ENCODE measurements at regions not wholly inside any gene's neighbourhood (a gene's known extent, or its start where the extent isn't known, plus 50 kb on each side); places are given as distances from the start of the nearest gene placed in this dataset.

GRCh38 chr1:56414728-56415224 is 164.6 kb downstream of the PLPP3 start:
- TF ChIP-seq POLR2AphosphoS5 (IDR thresholded peaks at IDR 0.05) (peak; percentile 67), CTCF (IDR thresholded peaks at IDR 0.05) (no peak)
- Histone ChIP-seq H3K27ac (no peak overlapping the region), H3K4me1 (replicated peaks) (peaks cover 2% of the 10 kb centered on the region), H3K9me3 (no peaks in the 10 kb centered on the region), H3K4me3 (no peak overlapping the region), H3K27me3 (replicated peaks; ENCODE audit: insufficient read depth) (no peaks in the 10 kb centered on the region), H3K36me3 (no peaks in the 10 kb centered on the region)
- WGBS, result 39% methylated on average over 9 of the region's 9 CpGs
- peak; percentile 67 for DNase-seq (ENCODE audit: low spot score)
- intact Hi-C loops (cut with DNase I), result no loop called here

GRCh38 chr1:56413671-56414199 is 165.6 kb downstream of the PLPP3 start:
- H3K36me3 ChIP-seq, result no peaks in the 10 kb centered on the region
- WGBS, result 86% methylated on average over 7 of the region's 7 CpGs
- no peaks in the 10 kb centered on the region for H3K9me3 ChIP-seq
- DNase-seq (ENCODE audit: low spot score), result no peak
- H3K27me3 ChIP-seq (replicated peaks; ENCODE audit: insufficient read depth), result no peaks in the 10 kb centered on the region
- H3K4me3 ChIP-seq, result no peak overlapping the region
- peaks cover 2% of the 10 kb centered on the region for H3K4me1 ChIP-seq (replicated peaks)
- no peak overlapping the region for H3K27ac ChIP-seq
- no peak for TF ChIP-seq POLR2A (IDR thresholded peaks at IDR 0.05)
- no peak for TF ChIP-seq CTCF (IDR thresholded peaks at IDR 0.05)
- TF ChIP-seq POLR2AphosphoS5 (IDR thresholded peaks at IDR 0.05), result no peak
- intact Hi-C loops (cut with DNase I), result no loop called here

GRCh38 chr1:56411484-56412180 is 167.7 kb downstream of the PLPP3 start:
- no peak for DNase-seq (ENCODE audit: low spot score)
- H3K9me3 ChIP-seq, result no peaks in the 10 kb centered on the region
- no peak overlapping the region for H3K4me3 ChIP-seq
- WGBS, result 76% methylated on average over 13 of the region's 13 CpGs
- no peak overlapping the region for H3K27ac ChIP-seq
- peaks cover 2% of the 10 kb centered on the region for H3K4me1 ChIP-seq (replicated peaks)
- intact Hi-C loops (cut with DNase I), result no loop called here
- no peak for TF ChIP-seq POLR2AphosphoS5 (IDR thresholded peaks at IDR 0.05)
- H3K36me3 ChIP-seq, result no peaks in the 10 kb centered on the region
- no peaks in the 10 kb centered on the region for H3K27me3 ChIP-seq (replicated peaks; ENCODE audit: insufficient read depth)

- Histone ChIP-seq H3K4me1 (replicated peaks) (peaks cover 2% of the 10 kb centered on the region), H3K27ac (no peak overlapping the region), H3K4me3 (no peak overlapping the region), H3K36me3 (no peaks in the 10 kb centered on the region), H3K27me3 (replicated peaks; ENCODE audit: insufficient read depth) (no peaks in the 10 kb centered on the region), H3K9me3 (no peaks in the 10 kb centered on the region)
- 94% methylated on average over 2 of the region's 2 CpGs for WGBS
- intact Hi-C loops (cut with DNase I), result no loop called here
- no peak for DNase-seq (ENCODE audit: low spot score)
- TF ChIP-seq POLR2AphosphoS5 (IDR thresholded peaks at IDR 0.05), result no peak
- no peak for TF ChIP-seq CTCF (IDR thresholded peaks at IDR 0.05)
- TF ChIP-seq POLR2A (IDR thresholded peaks at IDR 0.05), result no peak
These were observed 168.3 kb downstream of the PLPP3 start for GRCh38 chr1:56411021-56411420.

- H3K27me3 ChIP-seq (replicated peaks; ENCODE audit: insufficient read depth), result no peaks in the 10 kb centered on the region
- intact Hi-C loops (cut with DNase I), result no loop called here
- TF ChIP-seq CTCF (IDR thresholded peaks at IDR 0.05), result no peak
- TF ChIP-seq POLR2AphosphoS5 (IDR thresholded peaks at IDR 0.05), result no peak
- no peak for TF ChIP-seq POLR2A (IDR thresholded peaks at IDR 0.05)
- no peak overlapping the region for H3K27ac ChIP-seq
- no peak for DNase-seq (ENCODE audit: low spot score)
- H3K4me3 ChIP-seq, result no peak overlapping the region
- peaks cover under 1% of the 10 kb centered on the region for H3K4me1 ChIP-seq (replicated peaks)
- H3K9me3 ChIP-seq, result no peaks in the 10 kb centered on the region
- 97% methylated on average over 3 of the region's 3 CpGs for WGBS
- H3K36me3 ChIP-seq, result no peaks in the 10 kb centered on the region
These were observed 169.0 kb downstream of the PLPP3 start for GRCh38 chr1:56410405-56410804.

Data from prostate gland (tissue), 2 donors.